GM18907 (cell line): ENCODE measurements at regions not wholly inside any gene's neighbourhood (a gene's known extent, or its start where the extent isn't known, plus 50 kb on each side); places are given as distances from the start of the nearest gene placed in this dataset.
A peak's percentile ranks its signal among the peaks of the same experiment; 100 is the strongest.

Experiments
- ATAC-seq: cut with Tn5 transposase; IDR thresholded peaks from one replicate; pipeline ENCODE4 v1.9.1; 2021; ENCODE audit warnings: mild to moderate bottlenecking, moderate library complexity; ENCODE audit not compliant: unreplicated experiment

GRCh38 chr5:168142402-168142801 is 149.0 kb upstream of the WWC1 start:
- ATAC-seq: no peak

- ATAC-seq: peak; percentile 77
Observed at GRCh38 chr5:168143521-168143920, 147.9 kb upstream of the WWC1 start.

- ATAC-seq: no peak
Observed at GRCh38 chr5:168147106-168147505, 144.3 kb upstream of the WWC1 start.

- ATAC-seq: no peak
Observed at GRCh38 chr5:168147568-168148360, 143.7 kb upstream of the WWC1 start.

GRCh38 chr5:168151041-168151440 is 140.4 kb upstream of the WWC1 start:
- ATAC-seq: no peak

- no peak for ATAC-seq
Observed at GRCh38 chr5:168152660-168153059, 138.8 kb upstream of the WWC1 start.

GRCh38 chr5:168153263-168153875 is 138.1 kb upstream of the WWC1 start:
- no peak for ATAC-seq

GRCh38 chr5:168153876-168154270 is 137.6 kb upstream of the WWC1 start:
- no peak for ATAC-seq

GRCh38 chr5:168155585-168155984 is 135.9 kb upstream of the WWC1 start:
- ATAC-seq: no peak

- ATAC-seq: no peak
Observed at GRCh38 chr5:168156170-168156569, 135.3 kb upstream of the WWC1 start.

- ATAC-seq: no peak
Observed at GRCh38 chr5:168157141-168157540, 134.3 kb upstream of the WWC1 start.

- peak; percentile 63 for ATAC-seq
Observed at GRCh38 chr5:168159425-168159824, 132.0 kb upstream of the WWC1 start.

- ATAC-seq: no peak
Observed at GRCh38 chr5:168162464-168162863, 129.0 kb upstream of the WWC1 start.

GRCh38 chr5:168163966-168164365 is 127.5 kb upstream of the WWC1 start:
- ATAC-seq: no peak

GRCh38 chr5:168165221-168165914 is 126.1 kb upstream of the WWC1 start:
- no peak for ATAC-seq

- ATAC-seq: no peak
Observed at GRCh38 chr5:168165977-168166376, 125.5 kb upstream of the WWC1 start.

GRCh38 chr5:168167338-168167737 is 124.1 kb upstream of the WWC1 start:
- no peak for ATAC-seq

- no peak for ATAC-seq
Observed at GRCh38 chr5:168168978-168169698, 122.3 kb upstream of the WWC1 start.

- ATAC-seq: no peak
Observed at GRCh38 chr5:168169791-168170190, 121.7 kb upstream of the WWC1 start.

- ATAC-seq: no peak
Observed at GRCh38 chr5:168171901-168172759, 119.3 kb upstream of the WWC1 start.
